Ammon's horn (tissue), 1 donor: ENCODE measurements at regions not wholly inside any gene's neighbourhood (a gene's known extent, or its start where the extent isn't known, plus 50 kb on each side); places are given as distances from the start of the nearest gene placed in this dataset.
A peak's percentile ranks its signal among the peaks of the same experiment; 100 is the strongest.

ENCODE experiments used
- DNase-seq: peaks from one replicate; pipeline ENCODE4 v3.0.0-alpha.2; 2016; ENCODE audit warnings: low spot score

GRCh38 chr6:104212977-104213668 lies 646.6 kb downstream of the HACE1 start:
- no peak for DNase-seq

GRCh38 chr6:104207635-104208034 lies 652.1 kb downstream of the HACE1 start:
- DNase-seq, result no peak

DNA sequence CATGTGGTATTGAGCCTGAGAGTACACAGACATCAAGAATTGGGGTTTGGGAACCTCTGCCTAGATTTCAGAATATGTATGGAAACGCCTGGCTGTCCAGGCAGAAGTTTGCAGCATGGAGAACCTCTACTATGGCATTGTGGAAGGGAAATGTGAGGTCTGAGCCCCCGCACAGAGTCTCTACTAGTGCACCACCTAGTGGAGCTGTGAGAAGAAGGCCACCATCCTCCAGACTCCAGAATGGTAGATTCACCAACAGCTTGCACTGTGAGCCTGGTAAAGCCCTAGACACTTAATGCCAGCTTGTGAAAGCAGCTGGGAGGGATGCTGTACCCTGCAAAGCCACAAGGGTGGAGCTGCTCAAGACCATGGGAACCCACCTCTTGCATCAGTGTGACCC lies 658.2 kb downstream of the HACE1 start:
- no peak for DNase-seq

GRCh38 chr6:104187616-104188015 lies 672.1 kb downstream of the HACE1 start:
- no peak for DNase-seq

DNA sequence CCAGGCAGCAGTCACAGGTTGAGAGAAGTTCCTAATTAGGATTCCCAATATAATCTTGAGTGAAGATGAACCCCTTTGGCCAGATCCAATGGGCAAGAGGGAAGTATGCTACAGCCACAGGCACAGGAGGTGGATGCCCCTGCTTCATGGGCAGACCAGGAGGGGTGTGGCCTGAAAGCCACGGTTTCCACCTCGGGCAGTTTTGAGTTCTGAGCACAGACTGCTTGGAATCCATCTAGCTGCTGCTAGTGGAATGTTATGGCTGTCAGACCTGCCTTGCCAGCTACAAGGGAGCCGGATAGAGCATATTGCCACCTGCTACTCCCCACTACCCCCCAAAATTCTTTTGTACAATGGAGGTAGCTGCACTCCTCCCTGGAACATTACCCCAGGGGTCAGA lies 672.9 kb downstream of the HACE1 start:
- DNase-seq, result no peak

DNA sequence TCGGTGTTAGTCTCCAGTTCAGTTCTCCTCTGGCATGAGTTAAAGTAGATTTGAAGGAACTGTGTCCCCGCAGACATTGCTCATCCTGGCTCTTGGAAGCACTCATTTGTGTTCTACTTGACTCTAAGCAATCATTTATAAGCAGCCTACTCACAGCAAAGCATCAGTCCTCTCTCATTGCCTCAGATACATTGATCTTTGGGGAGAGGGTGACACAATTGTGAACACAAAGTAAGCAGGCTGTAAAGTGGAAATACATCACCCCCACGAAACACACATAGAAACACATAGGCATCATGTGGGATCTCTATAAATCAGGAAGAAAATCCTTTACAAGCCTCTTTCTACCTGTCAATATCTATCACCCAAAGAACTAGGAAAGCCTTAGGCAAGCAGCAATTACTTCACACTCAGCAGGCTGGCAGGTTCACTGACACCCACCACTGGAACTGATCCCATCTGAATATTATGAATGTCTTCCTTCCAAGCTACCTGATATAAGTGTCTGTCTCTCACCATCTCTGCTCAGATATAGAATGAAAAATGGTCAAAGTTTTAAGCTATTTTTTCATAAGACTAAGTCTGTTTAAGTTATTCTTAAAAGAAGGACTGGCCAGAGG lies 675.8 kb downstream of the HACE1 start:
- DNase-seq, result no peak

- DNase-seq, result peak; percentile 49
Observed at GRCh38 chr6:104182811-104183210, 676.9 kb downstream of the HACE1 start.

DNA sequence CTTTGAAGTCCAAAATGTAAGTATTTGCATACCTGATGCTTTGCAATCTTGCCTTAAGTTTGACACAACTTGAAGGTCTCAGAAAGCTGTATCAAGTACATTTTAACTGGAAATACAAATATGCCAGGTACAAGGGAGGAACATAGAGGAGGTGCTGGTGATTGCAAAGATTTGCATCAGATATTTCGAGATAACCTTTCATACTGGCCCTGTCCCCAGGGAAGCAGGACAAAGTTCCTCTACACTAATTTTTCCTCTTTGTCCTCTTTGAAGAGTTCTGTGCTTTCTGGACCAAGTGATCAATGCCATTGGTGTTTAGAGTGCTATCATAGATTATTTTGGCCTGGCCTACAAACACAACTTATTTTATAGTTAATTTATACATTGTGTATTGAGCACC lies 686.1 kb downstream of the HACE1 start:
- DNase-seq, result no peak

DNA sequence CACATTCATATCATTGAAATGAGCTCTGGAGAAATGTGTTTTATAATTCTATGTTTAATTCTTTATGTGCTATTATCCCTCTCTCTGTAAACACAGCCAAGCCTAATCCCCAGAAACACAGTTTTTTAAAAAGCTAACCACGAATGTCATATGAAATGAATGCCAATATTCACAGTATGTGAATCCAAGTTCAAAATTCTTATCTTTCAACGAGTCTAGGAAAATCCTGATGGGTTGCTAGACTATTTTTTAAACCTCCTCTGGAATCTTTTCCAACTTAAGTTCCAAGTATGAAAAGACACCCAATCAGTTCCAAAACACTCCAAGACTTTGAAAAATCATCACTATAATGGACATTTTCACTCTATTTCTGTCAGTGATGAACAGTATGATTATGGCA lies 689.3 kb downstream of the HACE1 start:
- no peak for DNase-seq

- DNase-seq, result no peak
Observed at GRCh38 chr6:104166055-104166668, 693.6 kb downstream of the HACE1 start.

DNA sequence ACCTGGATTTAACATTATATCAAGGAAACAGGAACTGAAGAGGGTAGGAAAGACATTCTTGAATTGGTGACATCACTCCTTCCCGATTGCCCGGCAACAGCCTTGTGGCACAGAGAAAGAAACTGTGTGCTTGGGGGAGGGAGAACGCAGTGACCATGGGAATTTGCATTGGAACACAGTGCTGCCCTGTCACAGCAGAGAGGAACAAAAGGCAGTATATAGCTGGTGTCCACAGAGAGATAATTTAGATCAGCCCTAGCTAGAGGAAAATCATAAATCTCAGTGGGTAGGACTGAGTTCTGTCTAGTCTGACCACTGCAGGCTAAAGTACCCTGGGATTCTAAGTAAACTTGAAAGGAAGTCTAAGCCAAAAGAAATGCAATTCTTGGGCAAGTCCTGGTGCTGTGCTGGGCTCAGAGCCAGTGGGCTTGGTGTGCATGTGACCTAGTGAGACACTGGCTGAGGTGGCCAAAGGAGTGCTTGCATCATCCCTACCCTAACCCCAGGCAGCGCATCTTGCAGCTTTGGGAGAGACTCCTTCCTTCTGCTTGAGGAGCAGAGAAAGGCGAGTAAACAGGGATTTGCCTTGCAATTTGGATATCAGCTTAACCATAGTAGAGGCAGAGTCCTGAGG lies 697.6 kb downstream of the HACE1 start:
- DNase-seq, result no peak

GRCh38 chr6:104159045-104159618 lies 700.6 kb downstream of the HACE1 start:
- no peak for DNase-seq

GRCh38 chr6:104143757-104144156 lies 716.0 kb downstream of the HACE1 start:
- DNase-seq, result no peak

GRCh38 chr6:104134876-104135275 lies 724.8 kb downstream of the HACE1 start:
- DNase-seq, result no peak

DNA sequence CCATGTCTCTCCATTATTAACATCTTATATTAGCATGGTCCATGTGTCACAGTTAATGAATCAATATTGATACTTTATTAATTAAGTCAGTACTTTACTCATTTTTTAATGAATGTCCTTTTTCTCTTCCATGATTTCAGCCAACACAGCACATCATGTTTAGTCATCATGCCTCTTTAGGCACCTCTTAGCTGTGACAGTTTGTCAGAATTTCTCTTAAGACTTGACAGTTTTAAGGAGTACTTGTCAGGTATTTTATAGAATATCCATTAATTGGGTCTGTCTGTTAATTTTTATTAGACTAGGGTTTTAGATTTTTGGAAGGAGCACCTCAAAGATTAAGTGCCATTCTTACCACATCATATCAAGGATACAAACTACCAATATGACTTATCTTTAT lies 729.4 kb downstream of the HACE1 start:
- DNase-seq, result no peak

- DNase-seq, result no peak
Observed at GRCh38 chr6:104126315-104127005, 733.3 kb downstream of the HACE1 start.

DNA sequence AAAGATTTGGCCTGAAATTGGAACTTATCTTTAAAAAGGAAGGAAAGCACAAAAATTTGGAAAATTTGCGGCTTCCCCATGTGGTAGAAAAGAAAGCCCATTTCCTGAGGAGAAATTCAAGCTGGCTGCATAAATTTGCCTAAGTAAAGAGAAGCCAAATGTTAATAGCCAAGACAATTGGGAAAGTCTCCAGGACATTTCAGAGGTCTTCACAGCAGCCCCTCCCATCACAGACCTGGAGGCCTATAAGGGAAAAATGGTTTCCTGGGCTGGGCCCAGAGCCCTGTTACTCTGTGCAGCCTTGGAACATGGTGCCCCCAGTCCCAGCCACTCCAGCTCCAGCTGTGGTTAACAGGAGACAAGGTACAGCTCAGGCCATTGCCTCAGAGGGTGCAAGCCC lies 736.5 kb downstream of the HACE1 start:
- no peak for DNase-seq

DNA sequence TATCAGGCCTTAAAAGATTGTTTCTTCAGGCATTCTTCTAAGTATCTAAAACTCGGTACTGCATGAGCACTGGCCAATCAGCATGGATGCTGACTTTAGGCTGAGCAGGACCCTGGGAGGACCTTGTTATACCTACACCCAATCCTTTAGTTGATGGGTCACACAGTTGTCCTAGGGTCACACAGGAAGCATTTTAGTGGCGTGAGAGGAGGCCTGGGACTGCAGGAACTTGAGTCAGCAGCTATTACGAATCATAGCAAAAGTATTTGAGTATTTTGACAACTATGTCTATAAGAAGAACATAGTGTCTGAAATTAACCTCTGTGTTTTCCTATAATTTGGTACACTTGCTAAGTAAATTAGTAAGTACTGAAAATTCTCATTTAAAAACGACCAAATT lies 741.4 kb downstream of the HACE1 start:
- DNase-seq, result no peak

- no peak for DNase-seq
Observed at GRCh38 chr6:104109806-104110205, 749.9 kb downstream of the HACE1 start.

DNA sequence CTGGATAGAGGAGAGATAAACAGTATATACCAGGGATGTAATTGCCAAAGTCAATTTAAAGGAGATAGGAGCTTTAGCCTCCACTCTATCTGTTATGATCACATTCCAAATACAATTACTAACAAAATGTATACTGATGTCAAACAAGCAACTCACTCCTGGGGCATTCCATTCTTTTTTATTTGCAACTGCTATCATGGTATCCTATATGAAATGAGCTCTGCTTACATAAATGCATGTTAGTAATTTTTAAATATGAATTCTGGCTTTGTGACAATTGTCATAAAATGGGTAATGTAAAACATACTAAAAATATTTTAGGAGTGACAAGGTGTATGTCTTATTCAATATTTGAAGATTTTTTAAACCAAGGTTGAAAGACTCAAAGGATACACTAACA lies 751.1 kb downstream of the HACE1 start:
- no peak for DNase-seq

- DNase-seq, result no peak
Observed at GRCh38 chr6:104095661-104096416, 763.9 kb downstream of the HACE1 start.
